ENCODE measurements at regions not wholly inside any gene's neighbourhood (a gene's known extent, or its start where the extent isn't known, plus 50 kb on each side); places are given as distances from the start of the nearest gene placed in this dataset.

GRCh38 chr11:134905517-134905916 lies 493.5 kb upstream of the B3GAT1 start:
- DNase-seq, result no peak

GRCh38 chr11:134904103-134904790 lies 492.2 kb upstream of the B3GAT1 start:
- no peak for DNase-seq

- no peak for DNase-seq
These were observed 490.2 kb upstream of the B3GAT1 start for GRCh38 chr11:134901955-134902918.

- DNase-seq, result no peak
These were observed 489.5 kb upstream of the B3GAT1 start for GRCh38 chr11:134901542-134901941.

- no peak for DNase-seq
These were observed 482.0 kb upstream of the B3GAT1 start for GRCh38 chr11:134893810-134894685.

- DNase-seq, result no peak
These were observed 478.4 kb upstream of the B3GAT1 start for GRCh38 chr11:134890446-134890845.

- DNase-seq, result no peak
These were observed 477.8 kb upstream of the B3GAT1 start for GRCh38 chr11:134889832-134890231.

GRCh38 chr11:134888821-134889220 lies 476.8 kb upstream of the B3GAT1 start:
- no peak for DNase-seq

GRCh38 chr11:134887896-134888295 lies 475.9 kb upstream of the B3GAT1 start:
- DNase-seq, result no peak

GRCh38 chr11:134883484-134883883 lies 471.4 kb upstream of the B3GAT1 start:
- DNase-seq, result no peak

GRCh38 chr11:134882671-134883297 lies 470.7 kb upstream of the B3GAT1 start:
- DNase-seq, result no peak

GRCh38 chr11:134882141-134882540 lies 470.1 kb upstream of the B3GAT1 start:
- no peak for DNase-seq

GRCh38 chr11:134880788-134881187 lies 468.7 kb upstream of the B3GAT1 start:
- no peak for DNase-seq

- no peak for DNase-seq
These were observed 467.9 kb upstream of the B3GAT1 start for GRCh38 chr11:134879931-134880330.

GRCh38 chr11:134879341-134879740 lies 467.3 kb upstream of the B3GAT1 start:
- DNase-seq, result no peak

- no peak for DNase-seq
These were observed 466.7 kb upstream of the B3GAT1 start for GRCh38 chr11:134878785-134879184.

- DNase-seq, result no peak
These were observed 464.2 kb upstream of the B3GAT1 start for GRCh38 chr11:134876226-134876625.

GRCh38 chr11:134866981-134867675 lies 455.1 kb upstream of the B3GAT1 start:
- no peak for DNase-seq

- no peak for DNase-seq
These were observed 454.2 kb upstream of the B3GAT1 start for GRCh38 chr11:134866215-134866614.

GRCh38 chr11:134864968-134865305 lies 452.9 kb upstream of the B3GAT1 start:
- DNase-seq, result no peak

GRCh38 chr11:134864233-134864967 lies 452.4 kb upstream of the B3GAT1 start:
- DNase-seq, result no peak
